SU-DHL-6 (cell line): ENCODE measurements at regions not wholly inside any gene's neighbourhood (a gene's known extent, or its start where the extent isn't known, plus 50 kb on each side); places are given as distances from the start of the nearest gene placed in this dataset.

Experiments
- H2AFZ ChIP-seq: fragments of 200-600 bp; sonication (generic); 2 replicates; pipeline ENCODE4 v1.6.1; 2014; ENCODE audit warnings: low read depth, mild to moderate bottlenecking, moderate library complexity, mixed read lengths, antibody characterized with exemption, low read length; ENCODE audit not compliant: severe bottlenecking
- H3F3A ChIP-seq: fragments of 200-600 bp; shearing (Covaris generic); 2 replicates; pipeline ENCODE4 v1.6.0; 2016; ENCODE audit warnings: antibody characterized with exemption, mild to moderate bottlenecking; ENCODE audit not compliant: insufficient read depth
- H3K27ac ChIP-seq: fragments of 200-600 bp; sonication (generic); 2 replicates; pipeline ENCODE4 v1.5.1; 2016; ENCODE audit warnings: low read depth, mild to moderate bottlenecking, low read length, moderate library complexity, mixed read lengths
- H3K27me3 ChIP-seq: fragments of 200-600 bp; sonication (generic), shearing (Covaris generic); 2 replicates; pipeline ENCODE4 v1.6.0; 2014; ENCODE audit warnings: mild to moderate bottlenecking, low read length
- H3K36me3 ChIP-seq: fragments of 200-600 bp; sonication (generic); 2 replicates; pipeline ENCODE4 v1.6.1; 2014; ENCODE audit warnings: mild to moderate bottlenecking, low read length, mixed read lengths
- H3K4me2 ChIP-seq: fragments of 300-600, 200-600 bp; shearing (Covaris generic), sonication (generic); 2 replicates; pipeline ENCODE4 v1.6.0; 2014; ENCODE audit warnings: low read length, low read depth, mild to moderate bottlenecking; ENCODE audit not compliant: poor library complexity, severe bottlenecking
- H3K4me3 ChIP-seq: fragments of 200-600 bp; sonication (generic); 2 replicates; pipeline ENCODE4 v1.5.1; 2014; ENCODE audit warnings: antibody characterized with exemption, low read length, mild to moderate bottlenecking, mixed read lengths; ENCODE audit not compliant: insufficient read depth, poor library complexity, severe bottlenecking
- H3K79me2 ChIP-seq: fragments of 200-600 bp; sonication (generic); 2 replicates; pipeline ENCODE4 v1.6.1; 2014; ENCODE audit warnings: mild to moderate bottlenecking, low read length, moderate library complexity; ENCODE audit not compliant: insufficient read depth
- H3K9ac ChIP-seq: fragments of 200-600 bp; sonication (generic); 2 replicates; pipeline ENCODE4 v1.7.0; 2014; ENCODE audit warnings: mild to moderate bottlenecking, low read length
- H3K9me2 ChIP-seq: fragments of 200-600 bp; sonication (generic); replicated peaks from 2 replicates; pipeline ENCODE4 v1.6.1; 2014; ENCODE audit warnings: low read length; ENCODE audit not compliant: insufficient read depth
- H3K9me3 ChIP-seq: fragments of 200-600 bp; sonication (generic); 2 replicates; pipeline ENCODE4 v1.6.1; 2014; ENCODE audit warnings: low read length, mixed read lengths; ENCODE audit not compliant: insufficient read depth
- H4K20me1 ChIP-seq: fragments of 200-600 bp; sonication (generic); 2 replicates; pipeline ENCODE4 v1.6.1; 2014; ENCODE audit warnings: low read depth, mild to moderate bottlenecking, antibody characterized with exemption, low read length, moderate library complexity, mixed read lengths
- CTCF ChIP-seq: fragments of 200-600 bp; sonication (generic); IDR thresholded peaks from one replicate; pipeline ENCODE4 v1.5.1; 2017; ENCODE audit warnings: antibody characterized with exemption, mild to moderate bottlenecking, low read length, moderate library complexity; ENCODE audit not compliant: insufficient read depth, poor library complexity, severe bottlenecking
- EZH2phosphoT487 ChIP-seq: fragments of 200-600 bp; sonication (generic), shearing (Covaris generic); conservative IDR thresholded peaks from 2 replicates; pipeline ENCODE4 v1.6.1; 2018; ENCODE audit warnings: mild to moderate bottlenecking, antibody characterized with exemption, low read length, moderate library complexity, mixed read lengths

DNA sequence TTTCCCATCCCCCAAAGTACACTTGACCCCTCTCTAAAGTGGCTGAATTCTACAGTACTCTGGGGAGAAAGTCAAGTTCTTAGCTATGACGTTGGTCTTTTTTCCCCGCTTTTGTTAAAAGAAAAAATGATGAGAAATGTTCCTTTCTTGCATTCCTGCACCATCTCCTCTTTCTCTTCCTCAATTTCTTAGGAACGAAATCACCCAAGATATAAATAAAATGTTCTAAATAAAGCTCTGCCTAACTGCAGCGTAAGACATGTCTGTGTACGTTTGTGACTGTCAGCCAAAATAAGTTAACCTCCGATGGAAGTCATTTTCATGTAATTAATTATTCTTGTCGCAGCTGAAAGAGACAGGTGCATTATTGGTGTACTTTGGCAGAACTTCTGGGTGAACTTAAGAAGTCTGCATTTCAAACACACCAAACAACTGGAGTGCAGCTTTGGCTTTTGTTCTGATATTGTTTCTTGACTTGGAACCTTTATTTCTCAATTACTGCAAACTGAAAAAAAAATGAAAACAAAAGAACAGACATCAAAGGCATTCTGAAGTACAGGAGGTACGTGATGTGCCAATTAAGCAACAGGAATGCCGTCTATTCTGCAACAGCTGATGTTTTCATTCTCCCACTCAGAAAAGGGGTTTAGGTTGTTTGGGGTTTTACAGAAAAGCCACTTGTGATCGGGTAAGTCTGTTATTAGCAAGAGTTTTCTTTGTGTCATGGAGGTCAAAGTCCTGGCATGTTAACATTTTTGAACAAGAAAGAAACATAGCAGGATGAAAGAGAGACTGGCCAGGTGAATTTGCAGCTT, 82.4 kb upstream of the SDK1 start:
- no peaks in the 10 kb centered on the region for H3K9me3 ChIP-seq
- H3K4me2 ChIP-seq: no peak overlapping the region
- TF ChIP-seq CTCF (no peak), EZH2phosphoT487 (no peak)
- 0 out of 2 replicates have a peak, but pooled peaks cover 3% of the 10 kb centered on the region for H3K27me3 ChIP-seq
- no peak overlapping the region for H2AFZ ChIP-seq
- no peaks in the 10 kb centered on the region for H4K20me1 ChIP-seq
- H3K27ac ChIP-seq: no peak overlapping the region
- no peaks in the 10 kb centered on the region for H3K79me2 ChIP-seq
- H3F3A ChIP-seq: no peaks in the 10 kb centered on the region
- no peaks in the 10 kb centered on the region for H3K36me3 ChIP-seq
- H3K4me3 ChIP-seq: no peak overlapping the region
- no peak overlapping the region for H3K9ac ChIP-seq
- no peaks in the 10 kb centered on the region for H3K9me2 ChIP-seq

GRCh38 chr7:3229904-3230470, 71.1 kb upstream of the SDK1 start:
- Histone ChIP-seq H3K79me2 (no peaks in the 10 kb centered on the region), H3K9me2 (no peaks in the 10 kb centered on the region), H3K27me3 (no peaks in the 10 kb centered on the region), H3K36me3 (no peaks in the 10 kb centered on the region), H4K20me1 (no peaks in the 10 kb centered on the region), H3K9me3 (no peaks in the 10 kb centered on the region), H3K4me2 (no peak overlapping the region), H3K27ac (no peak overlapping the region), H3K9ac (no peak overlapping the region), H3F3A (no peaks in the 10 kb centered on the region), H3K4me3 (no peak overlapping the region), H2AFZ (no peak overlapping the region)
- TF ChIP-seq CTCF (no peak), EZH2phosphoT487 (no peak)

DNA sequence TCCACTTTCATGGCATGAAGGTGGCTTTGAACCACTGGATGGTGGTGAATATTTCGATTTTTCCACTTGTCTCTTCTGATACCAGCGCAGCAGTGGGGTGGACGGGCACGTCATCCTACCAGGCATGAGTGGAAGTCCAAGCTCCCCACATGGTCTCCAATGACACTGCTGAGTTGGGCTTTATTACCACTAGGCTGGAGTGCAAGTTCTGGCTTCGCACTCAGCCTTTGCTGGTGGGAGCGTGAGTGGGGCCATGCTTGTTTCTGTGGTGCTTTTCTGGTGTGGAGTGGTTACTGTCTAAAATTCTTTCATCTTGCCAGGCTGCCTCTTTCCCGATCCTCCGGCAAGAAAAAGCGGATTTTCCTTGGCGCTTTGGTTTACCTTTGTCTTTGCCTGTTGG, 70.1 kb upstream of the SDK1 start:
- H3K9ac ChIP-seq: no peak overlapping the region
- no peaks in the 10 kb centered on the region for H3K79me2 ChIP-seq
- no peaks in the 10 kb centered on the region for H3K9me2 ChIP-seq
- H3K4me2 ChIP-seq: no peak overlapping the region
- H2AFZ ChIP-seq: no peak overlapping the region
- H3F3A ChIP-seq: no peaks in the 10 kb centered on the region
- no peak overlapping the region for H3K4me3 ChIP-seq
- H4K20me1 ChIP-seq: no peaks in the 10 kb centered on the region
- no peaks in the 10 kb centered on the region for H3K36me3 ChIP-seq
- no peak overlapping the region for H3K27ac ChIP-seq
- no peaks in the 10 kb centered on the region; the same call in 1 of the 2 replicates for H3K9me3 ChIP-seq
- H3K27me3 ChIP-seq: no peaks in the 10 kb centered on the region
- TF ChIP-seq EZH2phosphoT487: no peak
- no peak for TF ChIP-seq CTCF
